Brain pericyte (primary cell): ENCODE measurements at regions not wholly inside any gene's neighbourhood (a gene's known extent, or its start where the extent isn't known, plus 50 kb on each side); places are given as distances from the start of the nearest gene placed in this dataset.
"Not testable (repeated sequence)": the region's sequence is repeated elsewhere in the genome, so short reads cannot be mapped to it uniquely, and the experiment has no call there.

Experiments used
- DNase-seq: peaks from one replicate; pipeline ENCODE4 v3.0.0-alpha.2; 2012; ENCODE audit warnings: low read depth, low spot score

- not testable (repeated sequence) for DNase-seq
These were observed 305.5 kb downstream of the SLITRK5 start for GRCh38 chr13:87976650-87977049.

- DNase-seq = no peak
These were observed 310.2 kb downstream of the SLITRK5 start for GRCh38 chr13:87981416-87981815.

- no peak for DNase-seq
These were observed 311.2 kb downstream of the SLITRK5 start for GRCh38 chr13:87982400-87982799.

GRCh38 chr13:87986639-87987250, 315.6 kb downstream of the SLITRK5 start:
- no peak for DNase-seq

GRCh38 chr13:87998081-87998480, 326.9 kb downstream of the SLITRK5 start:
- DNase-seq = no peak

GRCh38 chr13:87999240-87999700, 328.1 kb downstream of the SLITRK5 start:
- no peak for DNase-seq

- no peak for DNase-seq
These were observed 328.6 kb downstream of the SLITRK5 start for GRCh38 chr13:87999788-88000187.

GRCh38 chr13:88000239-88000638, 329.1 kb downstream of the SLITRK5 start:
- no peak for DNase-seq

GRCh38 chr13:88000787-88001186, 329.6 kb downstream of the SLITRK5 start:
- DNase-seq = no peak

- DNase-seq = no peak
These were observed 334.0 kb downstream of the SLITRK5 start for GRCh38 chr13:88005188-88005587.

GRCh38 chr13:88014527-88014926, 343.4 kb downstream of the SLITRK5 start:
- no peak for DNase-seq

GRCh38 chr13:88022431-88023208, 351.4 kb downstream of the SLITRK5 start:
- DNase-seq = no peak

- no peak for DNase-seq
These were observed 355.1 kb downstream of the SLITRK5 start for GRCh38 chr13:88026241-88026640.

GRCh38 chr13:88031980-88032559, 360.9 kb downstream of the SLITRK5 start:
- DNase-seq = no peak

- not testable (repeated sequence) for DNase-seq
These were observed 365.0 kb downstream of the SLITRK5 start for GRCh38 chr13:88036205-88036604.

- no peak for DNase-seq
These were observed 371.3 kb downstream of the SLITRK5 start for GRCh38 chr13:88042489-88042888.

- no peak for DNase-seq
These were observed 380.7 kb downstream of the SLITRK5 start for GRCh38 chr13:88051746-88052482.

GRCh38 chr13:88063741-88064140, 392.6 kb downstream of the SLITRK5 start:
- DNase-seq = no peak

- no peak for DNase-seq
These were observed 395.7 kb downstream of the SLITRK5 start for GRCh38 chr13:88066847-88067246.

- no peak for DNase-seq
These were observed 397.1 kb downstream of the SLITRK5 start for GRCh38 chr13:88068316-88068715.

GRCh38 chr13:88068975-88069374, 397.8 kb downstream of the SLITRK5 start:
- no peak for DNase-seq

GRCh38 chr13:88071371-88071770, 400.2 kb downstream of the SLITRK5 start:
- no peak for DNase-seq
